SK-N-SH treated with all-trans-retinoic acid at 6 μM for 48 hours (cell line): ENCODE measurements at regions not wholly inside any gene's neighbourhood (a gene's known extent, or its start where the extent isn't known, plus 50 kb on each side); places are given as distances from the start of the nearest gene placed in this dataset.

Experiments
- ATAC-seq: fragments of 200-7000 bp; cut with Tn5 transposase; 3 replicates; pipeline ENCODE4 v1.9.1; 2020; ENCODE audit warnings: mild to moderate bottlenecking, moderate library complexity
- ARNTL ChIP-seq: fragments of 450-650 bp; formaldehyde crosslinking; IDR thresholded peaks from 2 replicates; pipeline ENCODE4 v1.5.0; 2020; ENCODE audit warnings: low read depth, mild to moderate bottlenecking, moderate library complexity, borderline replicate concordance
- CREB5 ChIP-seq: fragments of 250-450 bp; sonication (Bioruptor Pico); IDR thresholded peaks from 2 replicates; pipeline ENCODE4 v1.5.1; 2020; ENCODE audit warnings: low read depth, mild to moderate bottlenecking, moderate library complexity
- CSDC2 ChIP-seq: fragments of 250-450 bp; sonication (Bioruptor Pico); IDR thresholded peaks from 2 replicates; pipeline ENCODE4 v1.5.0; 2020; ENCODE audit warnings: mild to moderate bottlenecking, moderate library complexity
- ESRRG ChIP-seq: fragments of 250-450 bp; sonication (Bioruptor Pico); IDR thresholded peaks from 2 replicates; pipeline ENCODE4 v1.6.1; 2021; ENCODE audit warnings: mild to moderate bottlenecking
- OSR1 ChIP-seq: fragments of 250-450 bp; sonication (Bioruptor Pico); IDR thresholded peaks from 2 replicates; pipeline ENCODE4 v1.8.0; 2022; ENCODE audit warnings: moderate library complexity, mild to moderate bottlenecking, inconsistent platforms
- POU6F1 ChIP-seq: fragments of 250-450 bp; sonication (Bioruptor Pico); IDR thresholded peaks from 2 replicates; pipeline ENCODE4 v1.8.0; 2021; ENCODE audit warnings: low read depth, mild to moderate bottlenecking, moderate library complexity, borderline replicate concordance
- PPARA ChIP-seq: fragments of 250-450 bp; sonication (Bioruptor Pico); IDR thresholded peaks from 2 replicates; pipeline ENCODE4 v1.5.0; 2020; ENCODE audit warnings: mild to moderate bottlenecking, borderline replicate concordance
- RARB ChIP-seq: fragments of 250-450 bp; sonication (Bioruptor Pico); IDR thresholded peaks from 2 replicates; pipeline ENCODE4 v1.8.0; 2021; ENCODE audit warnings: mild to moderate bottlenecking, moderate library complexity
- SNAI2 ChIP-seq: fragments of 250-450 bp; sonication (Bioruptor Pico); IDR thresholded peaks from 2 replicates; pipeline ENCODE4 v1.5.0; 2020; ENCODE audit warnings: mild to moderate bottlenecking, moderate library complexity
- TCF4 ChIP-seq: fragments of 250-450 bp; sonication (Bioruptor Pico); IDR thresholded peaks from 2 replicates; pipeline ENCODE4 v1.8.0; 2021; ENCODE audit warnings: mild to moderate bottlenecking, moderate library complexity, borderline replicate concordance
- TOX ChIP-seq: fragments of 250-450 bp; sonication (Bioruptor Pico); IDR thresholded peaks from 2 replicates; pipeline ENCODE4 v1.8.0; 2021; ENCODE audit warnings: mild to moderate bottlenecking, moderate library complexity, borderline replicate concordance
- TSHZ2 ChIP-seq: fragments of 250-450 bp; sonication (Bioruptor Pico); IDR thresholded peaks from 2 replicates; pipeline ENCODE4 v1.5.0; 2020; ENCODE audit warnings: mild to moderate bottlenecking, moderate library complexity
- ZC3H10 ChIP-seq: fragments of 250-450 bp; sonication (Bioruptor Pico); IDR thresholded peaks from 2 replicates; pipeline ENCODE4 v1.5.1; 2021; ENCODE audit warnings: mild to moderate bottlenecking, moderate library complexity
- ZFP3 ChIP-seq: fragments of 250-450 bp; sonication (Bioruptor Pico); IDR thresholded peaks from 2 replicates; pipeline ENCODE4 v1.5.0; 2020; ENCODE audit warnings: mild to moderate bottlenecking, moderate library complexity
- ZFP30 ChIP-seq: fragments of 450-650 bp; formaldehyde crosslinking; IDR thresholded peaks from 2 replicates; pipeline ENCODE4 v1.5.0; 2022; ENCODE audit warnings: mild to moderate bottlenecking, moderate library complexity
- ZNF565 ChIP-seq: fragments of 450-650 bp; formaldehyde crosslinking; conservative IDR thresholded peaks from 2 replicates; pipeline ENCODE4 v1.5.0; 2020; ENCODE audit warnings: low read depth, mild to moderate bottlenecking, moderate library complexity
- ZNF70 ChIP-seq: fragments of 450-650 bp; formaldehyde crosslinking; IDR thresholded peaks from 2 replicates; pipeline ENCODE4 v1.5.0; 2020; ENCODE audit warnings: mild to moderate bottlenecking, moderate library complexity
- ZNF8 ChIP-seq: fragments of 450-650 bp; formaldehyde crosslinking; IDR thresholded peaks from 2 replicates; pipeline ENCODE4 v1.5.0; 2020; ENCODE audit warnings: mild to moderate bottlenecking, moderate library complexity
- TF ChIP-seq, protein P1 (sequence below): fragments of 250-450 bp; sonication (Bioruptor Pico); IDR thresholded peaks from 2 replicates; pipeline ENCODE4 v1.5.1; 2021; ENCODE audit warnings: mild to moderate bottlenecking, moderate library complexity

DNA sequence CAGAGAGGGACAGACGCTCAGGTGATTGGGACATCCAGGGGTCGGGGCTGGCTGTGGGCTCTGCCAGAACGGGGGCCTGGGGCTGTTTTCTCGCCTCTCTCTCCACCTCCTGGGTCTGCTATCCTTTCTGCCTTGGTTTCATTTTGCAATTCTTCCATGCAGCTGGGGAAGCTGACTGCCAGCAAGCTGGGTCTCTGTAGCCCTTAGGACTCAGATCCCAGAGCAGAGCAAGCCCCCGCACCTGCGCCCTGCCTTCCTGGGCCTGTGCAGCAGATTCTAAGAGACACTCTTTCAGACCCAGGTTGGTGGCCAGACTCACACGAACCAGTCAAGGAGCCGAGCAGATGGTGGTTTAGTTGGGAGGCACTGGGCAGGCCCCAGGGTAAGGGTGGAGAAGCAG lies 59.1 kb upstream of the GRPEL1 start:
- TF ChIP-seq ESRRG (CRISPR knock-in tag) = no peak
- TF ChIP-seq CREB5 (CRISPR knock-in tag) = no peak
- no peak for TF ChIP-seq ZC3H10
- TF ChIP-seq, all 23 proteins: peak for 0
- no peak for ATAC-seq

DNA sequence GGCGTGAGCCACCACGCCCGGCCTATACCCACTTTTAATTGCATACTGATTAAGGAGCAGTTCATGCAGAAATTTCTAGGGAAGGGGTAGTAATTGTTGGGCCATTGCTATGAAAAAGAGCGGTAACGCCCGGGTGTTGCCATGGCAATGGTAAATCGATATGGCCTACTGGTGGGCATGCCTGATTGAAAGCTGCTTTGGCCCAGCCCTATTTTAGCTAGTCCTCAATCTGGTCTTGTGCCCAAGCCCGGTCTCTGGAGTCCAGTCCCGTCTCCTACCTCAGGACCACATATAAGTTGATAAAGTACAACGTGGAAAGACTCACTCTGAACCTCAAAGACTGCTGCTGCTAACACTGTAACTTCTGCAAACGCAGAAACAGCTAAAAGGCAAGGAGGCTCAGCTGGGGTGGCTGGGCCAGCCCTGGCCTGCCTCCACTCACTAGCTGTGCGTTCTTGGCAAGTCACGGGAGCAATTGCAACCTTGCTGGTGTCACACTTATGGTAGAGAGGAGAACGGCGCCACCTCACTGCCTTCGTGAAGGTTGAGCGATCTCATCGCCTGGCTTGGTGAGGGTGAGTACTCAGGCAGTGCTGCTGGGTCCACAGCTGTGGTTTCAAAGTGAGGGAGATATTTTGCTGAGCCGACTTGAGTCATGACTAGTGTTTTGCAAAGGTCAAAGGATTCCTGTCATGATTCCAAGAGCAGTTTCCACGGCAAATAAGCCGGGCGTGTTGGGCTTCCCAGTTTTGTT lies 57.0 kb upstream of the GRPEL1 start:
- ATAC-seq = no peak
- TF ChIP-seq TOX (CRISPR knock-in tag) = no peak
- no peak for TF ChIP-seq TSHZ2
- no peak for TF ChIP-seq ZNF8
- no peak for TF ChIP-seq ZFP30
- TF ChIP-seq CSDC2 = no peak
- TF ChIP-seq OSR1 (CRISPR knock-in tag) = no peak
- no peak for TF ChIP-seq ARNTL (CRISPR knock-in tag)
- no peak for TF ChIP-seq SNAI2
- TF ChIP-seq ZNF565 (CRISPR knock-in tag) = no peak
- TF ChIP-seq RARB (CRISPR knock-in tag) = no peak
- TF ChIP-seq TCF4 (CRISPR knock-in tag) = no peak
- TF ChIP-seq ESRRG (CRISPR knock-in tag) = no peak
- TF ChIP-seq, protein P1, sequence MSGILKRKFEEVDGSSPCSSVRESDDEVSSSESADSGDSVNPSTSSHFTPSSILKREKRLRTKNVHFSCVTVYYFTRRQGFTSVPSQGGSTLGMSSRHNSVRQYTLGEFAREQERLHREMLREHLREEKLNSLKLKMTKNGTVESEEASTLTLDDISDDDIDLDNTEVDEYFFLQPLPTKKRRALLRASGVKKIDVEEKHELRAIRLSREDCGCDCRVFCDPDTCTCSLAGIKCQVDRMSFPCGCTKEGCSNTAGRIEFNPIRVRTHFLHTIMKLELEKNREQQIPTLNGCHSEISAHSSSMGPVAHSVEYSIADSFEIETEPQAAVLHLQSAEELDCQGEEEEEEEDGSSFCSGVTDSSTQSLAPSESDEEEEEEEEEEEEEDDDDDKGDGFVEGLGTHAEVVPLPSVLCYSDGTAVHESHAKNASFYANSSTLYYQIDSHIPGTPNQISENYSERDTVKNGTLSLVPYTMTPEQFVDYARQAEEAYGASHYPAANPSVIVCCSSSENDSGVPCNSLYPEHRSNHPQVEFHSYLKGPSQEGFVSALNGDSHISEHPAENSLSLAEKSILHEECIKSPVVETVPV (CRISPR knock-in tag) = no peak
- TF ChIP-seq PPARA (CRISPR knock-in tag) = no peak
- no peak for TF ChIP-seq ZNF70 (CRISPR knock-in tag)
- no peak for TF ChIP-seq CREB5 (CRISPR knock-in tag)
- TF ChIP-seq POU6F1 (CRISPR knock-in tag) = no peak
- no peak for TF ChIP-seq ZC3H10
- TF ChIP-seq, all 23 proteins: peak for 0

DNA sequence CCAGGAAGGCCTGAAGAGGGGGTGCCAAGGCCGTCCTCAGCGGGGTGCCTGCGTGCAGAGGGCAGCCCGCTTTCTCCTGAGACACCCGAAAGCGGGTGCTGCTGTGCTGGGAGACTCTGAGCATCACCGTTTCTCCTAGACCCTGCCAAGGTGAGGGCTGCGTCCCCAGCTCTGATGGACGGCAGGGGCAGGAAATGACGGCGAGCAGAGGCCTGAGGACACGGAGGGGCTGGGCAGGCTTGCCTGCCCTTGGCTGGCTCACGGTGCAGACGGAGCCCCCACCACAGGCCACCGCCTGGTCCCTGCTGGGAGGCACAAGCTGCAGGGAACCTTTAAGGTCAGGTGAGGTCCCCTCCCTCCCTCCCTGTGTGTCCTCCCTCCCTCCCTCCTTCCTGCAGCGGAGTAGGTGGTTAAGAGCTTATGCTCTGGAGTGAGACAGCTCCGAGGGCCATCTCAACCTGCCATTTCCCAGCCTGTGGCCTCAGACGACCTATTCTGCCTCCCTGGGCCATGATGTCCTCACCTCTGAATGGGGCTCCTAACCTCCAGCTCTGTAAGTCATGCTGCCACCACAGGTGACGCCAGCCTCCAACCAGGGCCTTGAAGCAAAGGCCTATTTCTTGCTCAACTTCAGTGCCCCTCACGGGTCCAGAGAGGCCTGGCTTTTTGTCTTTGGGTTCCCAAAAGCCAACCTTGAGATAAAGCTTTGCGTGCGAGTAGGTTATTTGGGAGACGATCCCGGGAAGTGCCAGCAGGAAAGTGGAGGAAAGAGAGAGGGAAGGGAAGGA lies 54.2 kb upstream of the GRPEL1 start:
- ATAC-seq = no peak
- TF ChIP-seq ZFP3 (CRISPR knock-in tag) = no peak
- TF ChIP-seq SNAI2 = no peak
- no peak for TF ChIP-seq ARNTL (CRISPR knock-in tag)
- no peak for TF ChIP-seq OSR1 (CRISPR knock-in tag)
- no peak for TF ChIP-seq ESRRG (CRISPR knock-in tag)
- TF ChIP-seq POU6F1 (CRISPR knock-in tag) = no peak
